ENCODE measurements at regions not wholly inside any gene's neighbourhood (a gene's known extent, or its start where the extent isn't known, plus 50 kb on each side); places are given as distances from the start of the nearest gene placed in this dataset.
A peak's percentile ranks its signal among the peaks of the same experiment; 100 is the strongest.
"Not testable (repeated sequence)": the region's sequence is repeated elsewhere in the genome, so short reads cannot be mapped to it uniquely, and the experiment has no call there.

GRCh38 chr17:30731210-30732132 is 93.0 kb downstream of the CRLF3 start:
- peak; percentile 82 to 96 (median 89) for DNase-seq

- not testable (repeated sequence) for DNase-seq
These were observed 93.7 kb downstream of the CRLF3 start for GRCh38 chr17:30730837-30731209.

- not testable (repeated sequence) for DNase-seq
These were observed 94.2 kb downstream of the CRLF3 start for GRCh38 chr17:30730171-30730836.

DNA sequence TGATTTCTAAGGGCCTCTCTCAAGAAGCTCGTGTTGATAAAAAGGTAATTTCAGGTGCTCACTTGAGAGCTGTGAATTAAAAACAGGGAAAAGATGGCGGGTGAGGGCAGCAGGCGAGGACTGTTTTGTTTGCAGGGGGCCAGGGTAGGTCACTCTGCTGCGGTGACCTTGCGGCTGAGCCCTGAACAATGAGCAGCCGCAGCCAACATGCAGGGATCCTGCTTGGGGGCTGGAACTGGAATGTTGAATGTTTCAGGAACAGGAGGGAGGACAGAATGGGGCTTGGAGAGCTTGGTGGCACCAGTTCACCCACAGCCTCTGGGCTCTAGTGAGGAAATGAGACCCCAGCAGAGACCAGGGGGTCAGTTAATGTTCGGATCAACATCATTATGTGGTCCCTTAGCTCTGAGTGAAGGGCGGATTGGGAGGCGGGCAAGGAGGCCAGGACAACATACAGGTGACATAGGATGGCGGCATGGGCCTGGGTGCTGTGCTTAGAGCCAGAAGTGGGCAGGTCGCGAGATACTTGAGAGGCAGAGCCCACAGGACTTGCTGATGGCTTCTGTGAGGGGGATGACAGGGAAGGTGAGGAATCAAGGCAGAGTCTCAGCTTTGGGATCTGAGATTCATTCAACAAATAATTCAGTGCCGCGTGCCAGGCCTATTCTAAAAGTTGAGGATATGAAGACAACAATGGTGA is 94.9 kb downstream of the CRLF3 start:
- DNase-seq = not testable (repeated sequence)

- DNase-seq = not testable (repeated sequence)
These were observed 97.0 kb downstream of the CRLF3 start for GRCh38 chr17:30727517-30727916.

- not testable (repeated sequence) for DNase-seq
These were observed 97.8 kb downstream of the CRLF3 start for GRCh38 chr17:30726734-30727133.

- not testable (repeated sequence) for DNase-seq
These were observed 98.2 kb downstream of the CRLF3 start for GRCh38 chr17:30726310-30726709.

GRCh38 chr17:30724034-30724650 is 100.3 kb downstream of the CRLF3 start:
- DNase-seq = not testable (repeated sequence)

DNA sequence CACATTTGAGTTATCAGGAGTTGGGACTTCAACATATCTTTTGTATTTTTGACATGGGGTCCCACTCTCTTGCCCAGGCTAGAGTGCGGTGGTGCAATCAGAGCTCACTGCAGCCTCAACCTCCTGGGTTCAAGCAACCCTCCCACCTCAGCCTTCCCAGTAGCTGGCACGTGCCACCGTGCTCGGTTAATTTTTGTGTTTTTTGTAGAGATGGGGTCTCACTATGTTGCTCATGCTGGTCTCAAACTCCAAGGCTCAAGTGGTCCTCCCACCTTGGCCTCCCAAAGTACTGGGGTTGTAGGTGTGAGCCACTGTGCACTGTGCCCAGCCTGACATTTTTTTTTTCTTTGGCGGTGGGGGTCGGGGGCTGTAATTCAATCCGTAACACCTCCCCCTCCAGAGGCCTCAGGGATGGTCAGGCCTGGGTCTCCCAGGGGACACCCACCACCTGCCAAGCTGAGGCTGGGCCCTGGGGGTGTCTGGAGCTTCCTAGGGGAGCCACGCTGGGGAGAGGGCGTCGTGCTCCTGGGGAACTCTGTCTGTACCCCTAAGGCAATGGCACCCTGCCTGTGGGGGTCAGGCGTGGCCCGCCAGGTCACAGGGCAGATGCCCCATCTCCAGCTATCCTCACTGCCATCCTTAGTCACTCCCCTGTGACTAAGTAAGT is 102.2 kb downstream of the CRLF3 start:
- DNase-seq = not testable (repeated sequence)

DNA sequence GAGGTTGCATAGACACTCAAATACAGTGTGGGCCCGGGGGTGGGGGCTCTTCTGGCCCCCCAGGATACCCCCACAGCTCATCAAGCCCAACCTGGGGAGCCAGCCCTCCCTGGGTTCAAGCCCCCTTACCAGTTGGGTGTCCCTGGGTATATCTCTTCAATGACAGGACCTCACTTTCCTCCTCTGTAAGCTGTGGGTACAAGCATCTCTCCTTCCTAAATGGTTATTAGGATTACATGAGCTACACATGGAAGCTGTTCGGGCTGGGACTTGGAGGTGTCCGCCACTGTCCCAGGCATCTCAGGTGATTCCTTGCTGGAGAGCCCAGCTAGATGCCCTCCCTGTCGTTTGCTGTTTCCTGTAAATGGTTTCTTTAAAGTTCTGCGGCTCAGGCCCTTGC is 103.5 kb downstream of the CRLF3 start:
- DNase-seq = not testable (repeated sequence)

DNA sequence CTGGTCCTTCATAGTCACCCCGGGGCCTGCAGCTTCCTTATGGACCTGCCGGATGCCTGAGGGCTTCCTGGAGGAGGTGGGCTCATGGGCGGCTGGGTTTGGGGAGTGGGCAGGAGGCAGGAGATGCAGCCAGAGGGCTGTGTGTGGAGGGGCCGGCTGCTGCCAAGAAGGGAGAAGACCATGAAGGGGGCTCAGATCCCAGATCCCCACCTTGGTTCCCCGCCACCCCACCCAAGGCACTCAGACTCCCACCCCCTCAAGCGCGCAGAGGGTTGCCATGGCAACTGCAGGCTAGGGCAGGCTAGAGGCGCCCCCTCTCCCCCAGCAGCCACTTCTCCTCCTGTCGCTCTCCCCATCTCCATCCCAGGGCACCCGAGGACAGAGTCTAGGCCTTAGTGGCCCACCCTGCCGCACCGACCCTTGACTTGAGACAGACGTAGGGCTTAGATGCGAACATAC is 104.5 kb downstream of the CRLF3 start:
- DNase-seq = no peak

DNA sequence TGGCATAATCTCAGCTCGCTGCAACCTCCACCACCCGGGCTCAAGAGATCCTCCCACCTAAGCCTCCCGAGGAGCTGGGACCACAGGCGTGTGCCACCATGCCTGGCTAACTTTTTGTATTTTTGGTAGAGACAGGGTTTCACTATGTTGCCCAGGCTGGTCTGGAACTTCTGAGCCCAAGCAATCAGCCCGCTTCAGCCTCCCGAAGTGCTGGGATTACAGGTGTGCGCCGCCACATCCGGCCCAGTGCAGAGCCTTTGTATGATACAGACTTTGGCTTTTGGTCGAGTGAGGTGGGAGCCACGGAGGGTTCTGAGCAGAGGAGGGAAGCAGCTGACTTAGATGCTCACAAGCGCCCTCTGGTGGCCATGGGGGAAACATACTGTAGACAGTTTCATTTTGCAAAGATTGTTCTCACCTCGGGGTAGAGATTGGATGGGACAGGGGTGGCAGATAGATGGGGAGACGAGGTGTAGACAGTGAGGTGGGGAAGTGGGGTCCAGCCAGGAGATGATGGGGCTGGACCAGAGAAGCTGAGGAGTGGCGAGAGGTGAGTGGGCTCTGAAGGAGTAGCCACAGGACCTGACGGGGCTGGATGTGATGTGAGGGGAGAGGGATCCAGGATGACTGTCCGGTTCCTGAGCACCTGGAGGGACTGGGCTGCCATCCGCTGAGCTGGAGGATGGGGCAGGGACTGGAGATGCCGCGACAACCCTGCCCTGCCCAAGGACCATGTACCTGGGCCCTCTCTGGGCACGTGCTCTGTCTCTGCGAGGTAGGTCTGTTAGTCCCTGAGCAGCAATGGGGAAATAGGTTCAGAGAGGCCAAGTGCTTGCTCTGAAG is 105.1 kb downstream of the CRLF3 start:
- peak in 2 of 3 donors; percentile 55 to 59 for DNase-seq

DNA sequence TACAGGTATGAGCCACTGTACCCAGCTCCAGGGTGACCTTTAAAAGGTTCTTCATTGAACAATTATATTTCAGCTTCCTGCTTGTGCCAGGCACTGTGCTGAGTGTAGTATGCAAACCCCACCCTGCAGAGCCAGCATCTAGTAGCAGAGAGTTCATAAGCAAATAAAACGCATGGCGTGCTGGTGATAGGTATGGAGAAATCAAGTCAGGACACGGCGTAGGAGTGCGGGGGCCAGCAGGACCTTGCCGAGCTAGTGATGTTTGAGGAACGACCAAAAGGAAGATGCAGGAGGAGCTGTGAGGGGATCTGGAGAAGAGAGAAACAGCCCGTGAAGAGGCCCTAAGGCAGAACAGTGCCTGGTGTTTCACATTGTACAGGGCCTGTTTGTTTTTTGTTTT is 105.8 kb downstream of the CRLF3 start:
- DNase-seq = not testable (repeated sequence)

- not testable (repeated sequence) for DNase-seq
These were observed 106.4 kb downstream of the CRLF3 start for GRCh38 chr17:30718099-30718447.

- no peak for DNase-seq
These were observed 107.0 kb downstream of the CRLF3 start for GRCh38 chr17:30717291-30718098.

DNA sequence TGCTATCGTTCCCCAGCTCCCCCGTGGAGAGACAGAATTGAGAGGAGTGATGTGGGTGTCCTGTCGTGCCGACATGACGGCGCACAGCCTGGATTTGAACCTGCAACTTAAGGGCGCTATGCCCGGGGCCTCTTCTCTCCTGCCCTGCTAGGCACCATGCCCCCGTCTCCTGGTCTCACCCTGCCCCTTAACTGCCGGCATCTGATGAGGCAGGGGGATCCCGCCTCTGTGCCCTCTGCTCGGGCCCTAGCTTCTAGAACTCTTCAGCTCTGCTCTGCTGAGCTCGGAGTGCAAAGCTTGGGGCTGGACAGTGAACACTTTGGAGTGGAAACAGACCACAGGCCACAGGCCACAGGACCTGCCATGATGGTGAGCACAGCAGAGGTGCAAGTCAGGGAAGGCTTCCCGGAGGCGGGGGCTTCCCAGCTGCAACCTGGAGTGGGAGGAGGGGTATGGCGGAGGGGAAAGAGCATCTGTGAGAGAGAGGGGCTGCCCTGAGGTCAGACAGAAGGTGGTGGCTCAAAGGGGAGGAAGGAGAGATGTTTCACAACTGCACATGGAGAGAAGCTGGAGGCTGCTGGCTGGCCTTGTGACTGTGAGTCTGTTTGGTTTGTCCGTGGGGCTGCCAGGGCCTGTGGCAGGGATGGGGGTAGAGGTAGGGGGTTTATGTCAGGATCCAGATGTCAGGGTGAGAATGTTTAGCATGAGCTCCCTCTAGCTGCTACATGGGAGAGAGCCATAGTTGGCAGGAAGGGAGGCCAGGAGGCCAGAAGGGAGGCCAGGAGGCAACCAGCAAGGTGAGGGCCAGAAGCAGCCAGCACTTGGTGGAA is 107.8 kb downstream of the CRLF3 start:
- DNase-seq = no peak

GRCh38 chr17:30714825-30715622 is 109.5 kb downstream of the CRLF3 start:
- DNase-seq = not testable (repeated sequence)

- DNase-seq = not testable (repeated sequence)
These were observed 110.7 kb downstream of the CRLF3 start for GRCh38 chr17:30713805-30714204.
